CD14-positive monocyte (primary cell): ENCODE measurements at regions not wholly inside any gene's neighbourhood (a gene's known extent, or its start where the extent isn't known, plus 50 kb on each side); places are given as distances from the start of the nearest gene placed in this dataset.

Experiments used
- DNase-seq, 3 donors: peaks; one replicate each; pipeline ENCODE4 v3.0.0-alpha.2; 2011 to 2022
- H2AFZ ChIP-seq: 2 replicates; pipeline ENCODE4 v1.6.0; 2012; ENCODE audit warnings: mild to moderate bottlenecking, low read depth, low read length, inconsistent platforms; ENCODE audit not compliant: insufficient read depth, poor library complexity, severe bottlenecking
- H3K27ac ChIP-seq, 2 donors: 1 replicate in 1 of 2; 2 replicates in 1 of 2; pipeline ENCODE4 v1.5.1; 2012 to 2013; ENCODE audit warnings: low read length in 2 of 2, control low read depth in 1 of 2, inconsistent platforms in 1 of 2, low read depth in 1 of 2, mild to moderate bottlenecking in 1 of 2
- H3K27me3 ChIP-seq, 2 donors: one replicate each; pipeline versions ENCODE4 v1.6.0 to v1.6.1; 2011 to 2013; ENCODE audit warnings: low read length in 2 of 2; ENCODE audit not compliant: control insufficient read depth in 2 of 2, insufficient read depth in 2 of 2
- H3K36me3 ChIP-seq, 2 donors: replicated peaks in 1 of 2; 1 replicate in 1 of 2; 2 replicates in 1 of 2; pipeline versions ENCODE4 v1.5.1 to v1.6.1; 2012 to 2013; ENCODE audit warnings: low read length in 2 of 2, control low read depth in 1 of 2, inconsistent platforms in 1 of 2, mild to moderate bottlenecking in 1 of 2; ENCODE audit not compliant: insufficient read depth in 2 of 2, control insufficient read depth in 1 of 2
- H3K4me1 ChIP-seq, 2 donors: 1 replicate in 1 of 2; 2 replicates in 1 of 2; pipeline versions ENCODE4 v1.5.1 to v1.6.1; 2012 to 2013; ENCODE audit warnings: low read length in 2 of 2, control low read depth in 1 of 2, inconsistent platforms in 1 of 2, mild to moderate bottlenecking in 1 of 2, moderate library complexity in 1 of 2; ENCODE audit not compliant: insufficient read depth in 2 of 2, control insufficient read depth in 1 of 2
- H3K4me2 ChIP-seq: replicated peaks from 2 replicates; pipeline ENCODE3; 2012; ENCODE audit warnings: low read length, moderate library complexity, mild to moderate bottlenecking; ENCODE audit not compliant: poor library complexity, severe bottlenecking; ENCODE audit errors: extremely low read depth
- H3K4me3 ChIP-seq, 3 experiments: fragments of 200-600 bp in 1 of 3; sonication (generic) in 1 of 3; replicated peaks in 1 of 3; 1 replicate in 2 of 3; 2 replicates in 1 of 3; pipeline ENCODE4 v1.5.1; 2011 to 2013; ENCODE audit warnings: low read length in 3 of 3, mild to moderate bottlenecking in 3 of 3, control low read depth in 2 of 3, low read depth in 2 of 3, inconsistent platforms in 1 of 3, moderate library complexity in 1 of 3
- H3K79me2 ChIP-seq: 2 replicates; pipeline ENCODE4 v1.6.0; 2012; ENCODE audit warnings: mild to moderate bottlenecking, control low read depth, inconsistent platforms, low read length, moderate library complexity; ENCODE audit not compliant: insufficient read depth
- H3K9ac ChIP-seq: 2 replicates; pipeline ENCODE4 v1.6.0; 2017; ENCODE audit warnings: low read length, mild to moderate bottlenecking; ENCODE audit not compliant: insufficient read depth, poor library complexity, severe bottlenecking
- H3K9me3 ChIP-seq, 2 donors: replicated peaks in 1 of 2; 1 replicate in 1 of 2; 2 replicates in 1 of 2; pipeline versions ENCODE4 v1.5.1 to v1.6.1; 2012 to 2013; ENCODE audit warnings: low read length in 2 of 2, control low read depth in 1 of 2; ENCODE audit not compliant: control insufficient read depth in 1 of 2, insufficient read depth in 1 of 2
- H4K20me1 ChIP-seq: 2 replicates; pipeline ENCODE4 v1.6.0; 2012; ENCODE audit warnings: mild to moderate bottlenecking, low read length, control low read depth, moderate library complexity; ENCODE audit not compliant: insufficient read depth
- H3K27ac Mint-ChIP-seq, 7 donors: one replicate each; pipeline ENCODE4 v1.8.0; 2020; ENCODE audit warnings: mild to moderate bottlenecking in 7 of 7, mixed read lengths in 7 of 7, moderate library complexity in 6 of 7, inconsistent platforms in 2 of 7
- H3K27me3 Mint-ChIP-seq, 3 donors: one replicate each; pipeline ENCODE4 v1.8.0; 2021 to 2022; ENCODE audit warnings: low read depth in 3 of 3, mild to moderate bottlenecking in 3 of 3, mixed read lengths in 3 of 3, moderate library complexity in 3 of 3, inconsistent platforms in 1 of 3
- H3K36me3 Mint-ChIP-seq, 2 donors: one replicate each; pipeline ENCODE4 v1.8.0; 2020; ENCODE audit warnings: mixed read lengths in 2 of 2, inconsistent platforms in 1 of 2, mild to moderate bottlenecking in 1 of 2
- H3K4me1 Mint-ChIP-seq: one replicate; pipeline ENCODE4 v1.8.0; 2020; ENCODE audit warnings: mild to moderate bottlenecking, mixed read lengths
- H3K4me3 Mint-ChIP-seq, 2 donors: one replicate each; pipeline ENCODE4 v1.8.0; 2020; ENCODE audit warnings: mild to moderate bottlenecking in 2 of 2, mixed read lengths in 2 of 2, moderate library complexity in 1 of 2
- H3K9me3 Mint-ChIP-seq, 7 donors: one replicate each; pipeline ENCODE4 v1.8.0; 2020 to 2022; ENCODE audit warnings: mixed read lengths in 7 of 7, mild to moderate bottlenecking in 6 of 7, moderate library complexity in 6 of 7, inconsistent platforms in 2 of 7
- WGBS: methylation state at CpG from one replicate; pipeline ENCODE4 v1.1.5; 2013; ENCODE audit warnings: missing lambda C conversion rate; ENCODE audit not compliant: insufficient coverage; 5-methylcytosine and 5-hydroxymethylcytosine counted together
- intact Hi-C, 2 donors: fragments of 100-400 bp; cut with micrococcal nuclease; formaldehyde crosslinking; loops; one replicate each; pipeline versions ENCODE4 v1.15.0 to v1.15.1; 2023
- TF ChIP-seq, protein P1 (sequence below): fragments of 200-600 bp; IDR thresholded peaks from one replicate; pipeline ENCODE4 v1.8.0; 2022; ENCODE audit warnings: antibody characterized with exemption, mild to moderate bottlenecking

DNA sequence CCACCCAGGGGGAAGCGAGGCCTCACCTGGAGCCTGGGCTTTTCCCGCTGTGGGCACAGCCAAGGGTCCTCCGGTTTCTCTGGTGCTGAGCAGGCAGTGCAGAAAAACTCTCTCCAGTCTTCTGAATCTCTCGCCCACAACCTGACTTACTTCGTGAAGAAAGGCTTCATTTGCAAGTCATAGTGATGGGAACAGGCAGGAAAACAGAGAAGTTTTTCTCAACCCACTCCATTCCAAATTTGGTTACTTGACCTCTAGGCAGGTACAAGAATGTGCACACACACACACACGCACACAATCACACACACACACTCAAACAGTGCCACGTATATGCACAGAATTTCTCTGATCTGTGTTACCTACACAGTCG is 524.5 kb downstream of the CD83 start:
- Mint-ChIP-seq H3K27me3 (peaks cover 0 to 8% (median 0%) of the 10 kb centered on the region in 3 donors), H3K4me1 (peaks cover 36% of the 10 kb centered on the region), H3K4me3 (no peak overlapping the region), H3K36me3 (peaks cover 5 to 16% of the 10 kb centered on the region in 2 donors), H3K9me3 (no peaks in the 10 kb centered on the region), H3K27ac (no peak overlapping the region)
- Histone ChIP-seq H3K36me3 (no peaks in the 10 kb centered on the region), H3K4me3 (no peak overlapping the region), H3K4me2 (no peak overlapping the region), H3K9me3 (no peaks in the 10 kb centered on the region), H3K79me2 (no peaks in the 10 kb centered on the region), H4K20me1 (no peaks in the 10 kb centered on the region), H2AFZ (no peak overlapping the region), H3K27ac (no peak overlapping the region), H3K27me3 (no peaks in the 10 kb centered on the region), H3K4me1 (peaks cover 17 to 23% of the 10 kb centered on the region in 2 donors), H3K9ac (no peak overlapping the region)
- no peak for DNase-seq
- TF ChIP-seq, protein P1, sequence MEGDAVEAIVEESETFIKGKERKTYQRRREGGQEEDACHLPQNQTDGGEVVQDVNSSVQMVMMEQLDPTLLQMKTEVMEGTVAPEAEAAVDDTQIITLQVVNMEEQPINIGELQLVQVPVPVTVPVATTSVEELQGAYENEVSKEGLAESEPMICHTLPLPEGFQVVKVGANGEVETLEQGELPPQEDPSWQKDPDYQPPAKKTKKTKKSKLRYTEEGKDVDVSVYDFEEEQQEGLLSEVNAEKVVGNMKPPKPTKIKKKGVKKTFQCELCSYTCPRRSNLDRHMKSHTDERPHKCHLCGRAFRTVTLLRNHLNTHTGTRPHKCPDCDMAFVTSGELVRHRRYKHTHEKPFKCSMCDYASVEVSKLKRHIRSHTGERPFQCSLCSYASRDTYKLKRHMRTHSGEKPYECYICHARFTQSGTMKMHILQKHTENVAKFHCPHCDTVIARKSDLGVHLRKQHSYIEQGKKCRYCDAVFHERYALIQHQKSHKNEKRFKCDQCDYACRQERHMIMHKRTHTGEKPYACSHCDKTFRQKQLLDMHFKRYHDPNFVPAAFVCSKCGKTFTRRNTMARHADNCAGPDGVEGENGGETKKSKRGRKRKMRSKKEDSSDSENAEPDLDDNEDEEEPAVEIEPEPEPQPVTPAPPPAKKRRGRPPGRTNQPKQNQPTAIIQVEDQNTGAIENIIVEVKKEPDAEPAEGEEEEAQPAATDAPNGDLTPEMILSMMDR = no peak
- WGBS = 83% methylated on average over 3 of the region's 8 CpGs
- intact Hi-C loops = no loop called here

DNA sequence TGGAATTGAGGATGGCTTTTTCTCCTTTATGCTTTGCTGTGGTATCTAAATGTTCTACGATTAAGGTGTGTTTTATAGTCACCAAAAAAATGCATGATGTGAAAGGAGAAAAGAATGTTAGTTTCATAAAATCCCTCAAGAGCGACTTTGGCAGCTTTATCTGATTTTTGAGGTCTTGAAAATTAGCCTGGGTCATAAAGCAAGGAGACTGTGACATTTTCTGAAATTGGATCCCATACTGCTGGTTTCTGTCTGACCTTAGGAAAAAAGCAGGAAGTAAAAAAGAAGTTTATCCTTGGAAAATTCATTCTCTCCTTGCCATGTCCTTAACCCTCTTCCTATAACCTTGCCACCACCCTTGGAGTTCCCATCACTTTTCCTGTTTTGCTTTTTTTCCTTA is 525.3 kb downstream of the CD83 start:
- no peaks in the 10 kb centered on the region for H3K79me2 ChIP-seq
- peaks cover 5 to 14% of the 10 kb centered on the region in 2 donors for H3K36me3 Mint-ChIP-seq
- no peak overlapping the region for H3K4me3 ChIP-seq
- TF ChIP-seq, protein P1 = no peak
- H3K9me3 ChIP-seq = no peaks in the 10 kb centered on the region
- no peaks in the 10 kb centered on the region for H3K27me3 ChIP-seq
- 100% methylated on average over 1 of the region's 2 CpGs for WGBS
- H3K36me3 ChIP-seq = no peaks in the 10 kb centered on the region
- H3K27ac Mint-ChIP-seq = no peak overlapping the region
- peaks cover 17 to 22% of the 10 kb centered on the region in 2 donors for H3K4me1 ChIP-seq
- DNase-seq = no peak
- no peak overlapping the region for H3K9ac ChIP-seq
- H2AFZ ChIP-seq = no peak overlapping the region
- H3K4me1 Mint-ChIP-seq = peaks cover 34% of the 10 kb centered on the region
- no peak overlapping the region for H3K27ac ChIP-seq
- H3K4me2 ChIP-seq = no peak overlapping the region
- no peaks in the 10 kb centered on the region for H3K9me3 Mint-ChIP-seq
- no peaks in the 10 kb centered on the region for H4K20me1 ChIP-seq
- no peak overlapping the region for H3K4me3 Mint-ChIP-seq
- H3K27me3 Mint-ChIP-seq = peaks cover 0 to 7% (median 0%) of the 10 kb centered on the region in 3 donors
- intact Hi-C loops = no loop called here
